Natural killer cell (primary cell): ENCODE measurements at regions not wholly inside any gene's neighbourhood (a gene's known extent, or its start where the extent isn't known, plus 50 kb on each side); places are given as distances from the start of the nearest gene placed in this dataset.

ENCODE experiments used
- ATAC-seq, 3 donors: fragments of 150-1000 bp in 2 of 3; fragments of 200-7000 bp in 1 of 3; cut with Tn5 transposase; 1 replicate in 1 of 3; 2 replicates in 2 of 3; pipeline ENCODE4 v1.10.0; 2021; ENCODE audit warnings: mild to moderate bottlenecking in 2 of 3, moderate library complexity in 2 of 3
- DNase-seq, 2 donors: peaks; one replicate each; pipeline versions ENCODE4 v3.0.0 to v3.0.0-alpha.2; 2013 to 2021; ENCODE audit warnings: mixed read lengths in 1 of 2
- H3K27ac ChIP-seq: one replicate; pipeline ENCODE4 v1.5.1; 2013; ENCODE audit warnings: mild to moderate bottlenecking, low read length
- H3K27me3 ChIP-seq: one replicate; pipeline ENCODE4 v1.6.1; 2013; ENCODE audit warnings: low read length; ENCODE audit not compliant: control insufficient read depth, insufficient read depth
- H3K36me3 ChIP-seq: one replicate; pipeline ENCODE4 v1.6.1; 2013; ENCODE audit warnings: low read length; ENCODE audit not compliant: control insufficient read depth, insufficient read depth
- H3K4me1 ChIP-seq: one replicate; pipeline ENCODE4 v1.6.1; 2013; ENCODE audit warnings: low read length; ENCODE audit not compliant: control insufficient read depth, insufficient read depth
- H3K4me3 ChIP-seq: one replicate; pipeline ENCODE4 v1.5.1; 2013; ENCODE audit warnings: low read length
- H3K9me3 ChIP-seq: one replicate; pipeline ENCODE4 v1.6.1; 2013; ENCODE audit warnings: low read length; ENCODE audit not compliant: control insufficient read depth, insufficient read depth
- H3K27ac Mint-ChIP-seq, 2 donors: one replicate each; pipeline ENCODE4 v1.8.0; 2022; ENCODE audit warnings: mild to moderate bottlenecking in 2 of 2, mixed read lengths in 2 of 2, moderate library complexity in 1 of 2
- H3K27me3 Mint-ChIP-seq, 2 donors: one replicate each; pipeline ENCODE4 v1.8.0; 2022; ENCODE audit warnings: low read depth in 2 of 2, mixed read lengths in 2 of 2
- H3K36me3 Mint-ChIP-seq: one replicate; pipeline ENCODE4 v1.8.0; 2022; ENCODE audit warnings: mixed read lengths
- H3K4me1 Mint-ChIP-seq, 2 donors: one replicate each; pipeline ENCODE4 v1.8.0; 2022; ENCODE audit warnings: mixed read lengths in 2 of 2
- H3K4me3 Mint-ChIP-seq: one replicate; pipeline ENCODE4 v1.8.0; 2022; ENCODE audit warnings: mild to moderate bottlenecking, moderate library complexity, mixed read lengths
- H3K9me3 Mint-ChIP-seq, 2 donors: one replicate each; pipeline ENCODE4 v1.8.0; 2022; ENCODE audit warnings: mixed read lengths in 2 of 2
- CTCF ChIP-seq: fragments of 200-600 bp; IDR thresholded peaks from one replicate; pipeline ENCODE4 v1.8.0; 2022; ENCODE audit warnings: antibody characterized with exemption
- WGBS: methylation state at CpG from one replicate; pipeline ENCODE4 v1.1.7; 2013; ENCODE audit warnings: missing lambda C conversion rate; ENCODE audit not compliant: insufficient coverage; 5-methylcytosine and 5-hydroxymethylcytosine counted together
- intact Hi-C: fragments of 100-400 bp; cut with micrococcal nuclease; formaldehyde crosslinking; loops from one replicate; pipeline ENCODE4 v1.14.2; 2022

- no peak for DNase-seq
- H3K27me3 ChIP-seq, result peaks cover 25% of the 10 kb centered on the region
- no peak for ATAC-seq
- TF ChIP-seq CTCF, result no peak
- Mint-ChIP-seq H3K4me1 (peaks cover 11 to 20% of the 10 kb centered on the region in 2 donors), H3K9me3 (no peaks in the 10 kb centered on the region), H3K27ac (peak overlapping the region in 1 of 2 donors; percentile 82), H3K4me3 (peak overlapping the region; percentile 4), H3K27me3 (peaks cover 37 to 67% of the 10 kb centered on the region in 2 donors), H3K36me3 (no peaks in the 10 kb centered on the region)
- WGBS, result 92% methylated on average over 1 of the region's 1 CpG
- H3K4me1 ChIP-seq, result peaks cover 15% of the 10 kb centered on the region
- intact Hi-C loops, result loop anchor here (5.0 kb wide), 5 partner anchors 142 to 663 kb away; no protein-coding TSS in a partner anchor
- H3K4me3 ChIP-seq, result no peak overlapping the region
- no peaks in the 10 kb centered on the region for H3K9me3 ChIP-seq
- no peaks in the 10 kb centered on the region for H3K36me3 ChIP-seq
- no peak overlapping the region for H3K27ac ChIP-seq
Measured at GRCh38 chr18:22560797-22561196, 143.1 kb upstream of the CTAGE1 start.

- intact Hi-C loops, result loop anchor here (1.0 to 5.0 kb wide), 10 partner anchors 139 to 666 kb away; partner anchors contain the start of gene GATA6
- H3K9me3 Mint-ChIP-seq, result no peaks in the 10 kb centered on the region
- H3K36me3 Mint-ChIP-seq, result no peaks in the 10 kb centered on the region
- H3K27ac Mint-ChIP-seq, result no peak overlapping the region
- peak; percentile 89 for TF ChIP-seq CTCF
- Histone ChIP-seq H3K9me3 (no peaks in the 10 kb centered on the region), H3K27me3 (peaks cover 35% of the 10 kb centered on the region), H3K27ac (no peak overlapping the region), H3K36me3 (no peaks in the 10 kb centered on the region), H3K4me1 (peaks cover 15% of the 10 kb centered on the region), H3K4me3 (no peak overlapping the region)
- WGBS, result 2% methylated on average over 4 of the region's 6 CpGs
- ATAC-seq, result peak; percentile 68 to 83 (median 81)
- no peak overlapping the region for H3K4me3 Mint-ChIP-seq
- peaks cover 27 to 70% of the 10 kb centered on the region in 2 donors for H3K27me3 Mint-ChIP-seq
- DNase-seq, result peak in 1 of 2 donors; percentile 70
- peaks cover 11 to 20% of the 10 kb centered on the region in 2 donors for H3K4me1 Mint-ChIP-seq
Measured at GRCh38 chr18:22563164-22563583, 145.5 kb upstream of the CTAGE1 start.

GRCh38 chr18:22564036-22564435, 146.3 kb upstream of the CTAGE1 start:
- 56% methylated on average over 1 of the region's 2 CpGs for WGBS
- no peaks in the 10 kb centered on the region for H3K36me3 ChIP-seq
- peaks cover 11% of the 10 kb centered on the region for H3K4me1 ChIP-seq
- DNase-seq, result no peak
- Mint-ChIP-seq H3K27ac (no peak overlapping the region), H3K27me3 (peaks cover 29 to 77% of the 10 kb centered on the region in 2 donors), H3K9me3 (no peaks in the 10 kb centered on the region), H3K4me3 (no peak overlapping the region), H3K36me3 (no peaks in the 10 kb centered on the region), H3K4me1 (peaks cover 11 to 16% of the 10 kb centered on the region in 2 donors)
- no peak for TF ChIP-seq CTCF
- intact Hi-C loops, result loop anchor here (5.0 kb wide), 5 partner anchors 138 to 667 kb away; no protein-coding TSS in a partner anchor
- no peak for ATAC-seq
- H3K4me3 ChIP-seq, result no peak overlapping the region
- H3K9me3 ChIP-seq, result no peaks in the 10 kb centered on the region
- H3K27me3 ChIP-seq, result peaks cover 32% of the 10 kb centered on the region
- H3K27ac ChIP-seq, result no peak overlapping the region
